Umbilical cord (tissue), 1 donor: ENCODE measurements at regions not wholly inside any gene's neighbourhood (a gene's known extent, or its start where the extent isn't known, plus 50 kb on each side); places are given as distances from the start of the nearest gene placed in this dataset.
A peak's percentile ranks its signal among the peaks of the same experiment; 100 is the strongest.

Source experiments
- DNase-seq: peaks from one replicate; pipeline ENCODE4 v3.0.0-alpha.2; 2015; ENCODE audit warnings: low spot score

GRCh38 chr3:72327008-72327407, 521.2 kb downstream of the SHQ1 start:
- DNase-seq: no peak

- DNase-seq: no peak
Observed at GRCh38 chr3:72324253-72324811, 523.9 kb downstream of the SHQ1 start.

DNA sequence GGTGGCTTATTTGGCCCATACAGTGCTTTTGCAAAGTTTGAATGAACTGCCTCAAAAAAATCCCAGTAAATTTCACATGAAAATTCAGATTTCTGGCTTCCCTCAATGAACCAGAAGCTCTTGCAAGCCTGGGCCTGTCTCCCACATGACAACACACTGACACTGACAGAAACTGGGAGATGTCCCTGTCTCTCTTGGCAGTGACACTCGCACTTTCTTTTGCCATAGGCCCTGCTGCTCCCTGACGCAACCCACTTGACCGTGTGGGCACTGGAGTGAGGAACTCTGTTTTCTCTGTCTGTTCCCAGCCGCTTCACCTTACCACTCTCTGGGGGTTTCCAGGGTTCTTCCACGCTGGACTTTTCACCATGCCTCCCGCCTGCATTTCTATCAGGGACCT, 524.5 kb downstream of the SHQ1 start:
- no peak for DNase-seq

DNA sequence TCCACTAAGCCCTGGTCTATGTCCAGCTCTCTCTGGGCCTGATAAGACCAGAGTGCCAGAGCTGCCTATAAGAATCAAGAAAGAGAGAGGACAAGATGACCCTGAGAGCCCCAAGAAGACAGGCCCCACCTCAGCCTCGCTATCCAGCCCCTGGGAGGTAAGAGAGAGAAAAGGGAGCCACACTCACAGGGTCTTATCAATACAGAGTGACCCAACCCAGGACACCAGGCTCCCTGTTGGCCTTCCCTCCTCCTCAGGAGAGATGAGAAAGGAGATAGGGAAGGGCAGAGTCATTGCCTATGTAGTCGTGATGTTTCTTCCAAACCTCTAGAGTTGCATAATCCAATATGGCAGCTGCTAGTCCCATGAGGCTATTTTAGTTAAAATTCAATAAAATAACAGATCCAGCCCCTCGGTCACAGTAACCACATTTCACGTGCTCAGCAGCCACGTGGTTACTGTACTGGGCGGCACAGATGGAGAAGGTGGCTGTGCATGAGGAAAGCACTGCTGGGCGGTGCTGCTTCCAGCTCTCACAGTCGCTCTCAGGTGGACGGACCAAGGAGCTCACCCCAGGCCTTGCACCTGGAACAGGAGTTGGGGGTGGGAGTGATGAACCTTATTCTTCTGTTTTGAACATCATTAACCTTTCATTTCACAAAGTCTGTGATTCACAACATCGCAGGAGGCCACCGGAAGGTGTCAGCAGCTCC, 525.8 kb downstream of the SHQ1 start:
- no peak for DNase-seq

DNA sequence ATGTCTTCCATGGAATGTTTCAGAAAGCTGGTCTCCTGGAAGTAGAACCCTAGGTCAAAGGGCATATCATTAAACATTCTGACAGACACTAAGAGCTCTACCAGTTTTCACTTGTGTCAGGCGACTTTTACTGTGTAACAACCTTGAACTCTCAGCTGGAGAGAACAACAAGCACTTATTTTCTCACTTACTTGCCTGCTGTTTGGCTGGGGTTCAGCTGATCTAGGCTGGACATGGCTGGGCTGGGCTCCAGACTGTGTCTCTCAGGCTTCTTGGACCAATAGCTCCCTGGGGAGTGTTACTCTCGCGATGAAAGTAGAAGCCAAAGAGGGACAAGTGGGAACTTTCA, 527.3 kb downstream of the SHQ1 start:
- no peak for DNase-seq

- DNase-seq: no peak
Observed at GRCh38 chr3:72320095-72320954, 527.9 kb downstream of the SHQ1 start.

DNA sequence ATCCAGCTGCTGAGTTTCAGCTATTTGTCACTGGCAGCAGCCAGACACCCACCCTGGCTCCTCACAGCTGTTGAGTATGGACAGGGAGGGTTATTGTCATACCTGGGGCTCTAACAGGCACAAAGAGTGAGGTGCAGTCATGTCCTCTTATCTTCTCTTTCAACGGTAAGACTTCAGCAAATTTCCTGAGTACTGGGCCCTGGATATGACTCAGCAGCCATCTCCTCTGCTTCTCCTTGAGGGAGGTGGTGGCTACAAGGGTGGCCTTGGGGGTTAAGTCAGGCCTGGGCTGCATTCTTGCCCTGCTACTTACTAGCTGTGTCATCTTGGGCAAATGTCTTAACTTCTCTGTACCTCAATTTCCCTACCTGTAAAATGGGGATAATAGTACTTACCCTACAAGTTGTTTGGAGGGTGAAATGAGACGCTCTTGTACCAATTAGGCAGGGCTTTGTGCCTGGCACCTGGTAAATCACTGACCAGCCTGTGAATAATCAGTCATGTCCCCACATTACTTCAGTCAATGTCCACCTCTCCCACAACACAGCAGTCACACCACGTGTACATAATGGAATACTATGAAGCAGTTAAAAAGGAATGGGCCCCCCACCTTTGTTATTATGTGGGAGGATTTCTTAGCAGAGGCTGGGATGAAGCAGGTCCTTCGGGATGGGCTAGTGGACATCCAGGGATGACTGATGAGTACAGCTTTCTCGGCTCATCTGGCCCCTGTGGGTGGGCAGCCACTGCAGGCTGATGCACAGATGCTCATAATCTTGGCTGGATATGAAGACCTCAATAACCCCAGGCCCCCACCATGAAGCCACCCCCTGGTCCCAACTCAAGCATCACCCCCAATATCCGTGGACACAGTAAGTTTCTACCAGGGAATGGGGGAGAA, 528.8 kb downstream of the SHQ1 start:
- DNase-seq: no peak

- peak; percentile 48 for DNase-seq
Observed at GRCh38 chr3:72318504-72319193, 529.6 kb downstream of the SHQ1 start.

GRCh38 chr3:72317491-72317890, 530.8 kb downstream of the SHQ1 start:
- no peak for DNase-seq

GRCh38 chr3:72316501-72317279, 531.6 kb downstream of the SHQ1 start:
- no peak for DNase-seq

- no peak for DNase-seq
Observed at GRCh38 chr3:72313308-72313707, 528.4 kb upstream of the PROK2 start.

- DNase-seq: no peak
Observed at GRCh38 chr3:72312339-72312738, 527.4 kb upstream of the PROK2 start.

DNA sequence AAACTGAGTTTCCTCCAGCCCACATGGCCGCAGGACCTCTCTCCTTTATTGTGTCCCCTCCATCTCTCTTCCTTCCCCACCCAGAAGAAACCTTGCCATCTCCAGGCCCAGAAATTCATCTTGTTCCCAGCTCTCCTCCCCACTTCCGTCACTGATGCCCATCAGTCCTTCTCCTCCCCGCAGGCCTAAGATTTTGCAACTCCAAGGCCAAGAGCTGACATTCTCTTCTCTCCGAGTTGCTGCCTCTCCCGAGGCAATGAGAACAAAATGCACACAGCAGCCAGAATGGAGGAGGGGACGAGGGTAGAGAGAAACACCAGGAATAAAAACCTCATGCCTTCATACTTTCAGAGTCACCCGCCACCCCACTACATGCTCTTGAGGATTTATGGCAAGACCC, 526.5 kb upstream of the PROK2 start:
- DNase-seq: no peak

GRCh38 chr3:72310419-72311380, 525.8 kb upstream of the PROK2 start:
- DNase-seq: peak; percentile 64

DNA sequence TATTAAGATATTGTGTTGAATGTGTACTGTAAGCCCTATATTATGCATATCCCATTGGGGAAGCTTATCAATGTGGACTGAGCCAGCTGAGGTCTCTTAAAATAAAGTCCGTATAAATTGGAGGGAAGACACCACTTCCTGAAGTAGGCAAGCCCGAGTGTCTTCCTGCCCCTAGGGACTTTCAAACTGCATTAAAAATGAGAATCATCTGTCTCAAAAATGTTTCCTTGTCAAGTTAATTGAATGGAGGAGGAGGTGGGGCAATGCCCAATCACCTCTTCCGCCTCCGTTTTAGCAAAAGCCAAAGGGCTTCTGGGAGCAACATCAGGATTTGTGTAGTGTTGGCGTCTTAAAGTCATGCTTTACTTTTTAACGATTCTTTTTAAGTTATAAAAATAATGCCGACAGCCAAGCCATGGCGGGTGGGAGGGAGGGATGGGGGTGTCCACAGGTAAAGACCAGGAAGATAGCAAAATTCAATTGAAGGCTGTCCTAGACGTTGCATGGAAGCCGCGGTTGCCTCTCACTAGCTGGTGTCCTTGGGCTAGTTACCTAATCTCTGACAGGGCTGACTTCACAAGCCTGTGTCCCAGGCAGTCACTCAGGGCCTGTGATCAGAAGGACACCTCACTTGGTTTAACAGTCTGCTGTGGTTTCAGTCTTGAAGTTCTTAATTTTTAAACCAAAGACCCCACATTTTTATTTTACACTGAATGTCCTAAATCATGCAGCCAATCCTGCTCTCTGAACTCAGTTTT, 524.9 kb upstream of the PROK2 start:
- no peak for DNase-seq

DNA sequence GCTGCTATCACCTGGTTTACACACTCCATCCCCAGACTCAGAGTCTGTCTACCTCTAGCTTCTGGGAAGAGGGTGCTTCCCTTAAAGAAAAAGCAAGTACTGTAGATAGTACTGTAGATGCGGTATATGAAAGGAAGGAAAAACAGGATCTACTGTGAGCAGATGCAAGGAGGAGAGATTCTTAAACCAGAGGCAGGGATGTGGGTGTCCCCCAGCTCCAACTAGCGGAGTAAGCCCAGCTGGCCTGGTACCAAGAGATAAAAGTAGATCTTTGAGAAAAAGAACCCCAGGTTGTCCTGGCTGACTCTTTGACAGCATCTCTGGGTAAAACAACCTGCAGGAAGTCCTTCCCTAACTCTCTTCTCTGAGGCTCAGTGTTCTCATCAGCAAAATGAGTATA, 523.7 kb upstream of the PROK2 start:
- DNase-seq: peak; percentile 24

DNA sequence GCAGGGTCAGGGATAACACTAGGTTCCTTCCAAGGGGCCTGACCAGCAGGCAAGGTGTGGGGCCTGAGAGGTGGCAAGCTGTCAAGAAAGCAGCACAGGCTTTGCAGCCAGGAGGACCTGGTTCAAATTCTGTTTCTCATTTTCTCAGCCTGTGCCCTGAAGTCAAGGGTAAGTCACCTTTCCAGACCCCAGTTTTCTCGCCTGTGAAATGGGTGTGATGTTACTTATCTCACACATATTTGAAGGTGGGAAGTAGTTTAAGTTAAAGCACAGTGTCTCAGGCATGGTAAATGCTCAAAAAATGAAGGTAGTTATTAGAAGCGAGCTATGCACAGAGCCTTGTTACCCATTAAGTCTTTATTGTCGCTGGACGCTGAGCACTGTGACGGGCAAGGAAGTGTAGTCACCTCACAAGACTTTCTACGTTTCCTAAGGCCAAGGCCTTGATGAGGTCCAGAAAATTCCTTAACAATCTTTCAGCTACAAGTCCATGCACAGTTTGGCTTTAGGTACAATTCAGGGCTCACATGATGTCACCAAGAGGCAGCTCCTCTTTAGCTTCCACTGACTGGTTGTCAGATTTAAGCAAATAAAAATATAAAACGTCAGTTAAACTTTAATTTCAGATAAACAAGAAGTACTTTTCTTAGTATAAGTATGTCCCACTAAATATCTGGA, 522.6 kb upstream of the PROK2 start:
- DNase-seq: no peak

- peak; percentile 45 for DNase-seq
Observed at GRCh38 chr3:72306800-72307341, 521.9 kb upstream of the PROK2 start.
